Liver (tissue), 8 donors: ENCODE measurements at regions not wholly inside any gene's neighbourhood (a gene's known extent, or its start where the extent isn't known, plus 50 kb on each side); places are given as distances from the start of the nearest gene placed in this dataset.

Experiments
- DNase-seq: peaks from one replicate; pipeline ENCODE4 v3.0.0-alpha.2; 2017; ENCODE audit warnings: low spot score
- H3K27ac ChIP-seq, 2 donors: one replicate each; pipeline ENCODE4 v1.7.0; 2013; ENCODE audit warnings: inconsistent platforms in 2 of 2, low read length in 2 of 2, control low read depth in 1 of 2, low read depth in 1 of 2, mild to moderate bottlenecking in 1 of 2
- H3K27me3 ChIP-seq, 4 donors: one replicate each; pipeline versions ENCODE4 v1.6.1 to v1.7.0; 2013; ENCODE audit warnings: low read length in 3 of 4, inconsistent platforms in 1 of 4, mild to moderate bottlenecking in 1 of 4, moderate library complexity in 1 of 4; ENCODE audit not compliant: control insufficient read depth in 4 of 4, insufficient read depth in 4 of 4
- H3K36me3 ChIP-seq, 4 donors: one replicate each; pipeline versions ENCODE4 v1.6.1 to v1.7.0; 2013; ENCODE audit warnings: low read length in 3 of 4, mild to moderate bottlenecking in 3 of 4, low read depth in 1 of 4, moderate library complexity in 1 of 4; ENCODE audit not compliant: control insufficient read depth in 4 of 4, insufficient read depth in 3 of 4
- H3K4me1 ChIP-seq, 4 donors: one replicate each; pipeline versions ENCODE4 v1.6.1 to v1.7.0; 2013; ENCODE audit warnings: low read length in 3 of 4, mild to moderate bottlenecking in 3 of 4, moderate library complexity in 1 of 4; ENCODE audit not compliant: control insufficient read depth in 4 of 4, insufficient read depth in 4 of 4
- H3K4me3 ChIP-seq, 3 donors: one replicate each; pipeline versions ENCODE4 v1.6.1 to v1.7.0; 2013; ENCODE audit warnings: low read length in 3 of 3, control low read depth in 1 of 3, low read depth in 1 of 3, mild to moderate bottlenecking in 1 of 3
- H3K9ac ChIP-seq, 2 donors: one replicate each; pipeline ENCODE4 v1.7.0; 2013; ENCODE audit warnings: low read length in 2 of 2, mild to moderate bottlenecking in 2 of 2, moderate library complexity in 2 of 2, control low read depth in 1 of 2, low read depth in 1 of 2
- H3K9me3 ChIP-seq, 4 donors: one replicate each; pipeline versions ENCODE4 v1.6.1 to v1.7.0; 2013; ENCODE audit warnings: low read length in 3 of 4; ENCODE audit not compliant: control insufficient read depth in 4 of 4
- FOXA2 ChIP-seq: IDR thresholded peaks from 2 replicates; pipeline ENCODE4 v1.6.1; 2016; ENCODE audit warnings: antibody characterized with exemption
- NR2F2 ChIP-seq: IDR thresholded peaks from 2 replicates; pipeline ENCODE4 v1.6.1; 2016; ENCODE audit warnings: antibody characterized with exemption
- SP1 ChIP-seq: IDR thresholded peaks from 2 replicates; pipeline ENCODE4 v1.6.1; 2018; ENCODE audit warnings: antibody characterized with exemption, mild to moderate bottlenecking
- WGBS: extraction: QIAGEN DNeasy Blood & Tissue Kit; methylation state at CpG from one replicate; pipeline ENCODE4 v1.1.7; 2013; 5-methylcytosine and 5-hydroxymethylcytosine counted together
- TF ChIP-seq, protein P1 (sequence below): IDR thresholded peaks from 2 replicates; pipeline ENCODE4 v1.6.1; 2016; ENCODE audit warnings: antibody characterized with exemption, mild to moderate bottlenecking
- TF ChIP-seq, protein P2 (sequence below): fragments of 150-350 bp; IDR thresholded peaks from 2 replicates; pipeline ENCODE4 v1.5.1; 2017; ENCODE audit warnings: improper control_type of control experiment, low read depth, low read length; ENCODE audit not compliant: missing input control
- TF ChIP-seq, protein P3 (sequence below): IDR thresholded peaks from 2 replicates; pipeline ENCODE4 v1.6.1; 2016; ENCODE audit warnings: antibody characterized with exemption
- donor health status: healthy.
- donor health status: healthy.
- donor health status: healthy.
- donor health status: healthy.
- donor health status: healthy.

GRCh38 chr13:40460116-40460515 is 206.3 kb downstream of the FOXO1 start:
- WGBS = 97% methylated on average over 3 of the region's 3 CpGs

DNA sequence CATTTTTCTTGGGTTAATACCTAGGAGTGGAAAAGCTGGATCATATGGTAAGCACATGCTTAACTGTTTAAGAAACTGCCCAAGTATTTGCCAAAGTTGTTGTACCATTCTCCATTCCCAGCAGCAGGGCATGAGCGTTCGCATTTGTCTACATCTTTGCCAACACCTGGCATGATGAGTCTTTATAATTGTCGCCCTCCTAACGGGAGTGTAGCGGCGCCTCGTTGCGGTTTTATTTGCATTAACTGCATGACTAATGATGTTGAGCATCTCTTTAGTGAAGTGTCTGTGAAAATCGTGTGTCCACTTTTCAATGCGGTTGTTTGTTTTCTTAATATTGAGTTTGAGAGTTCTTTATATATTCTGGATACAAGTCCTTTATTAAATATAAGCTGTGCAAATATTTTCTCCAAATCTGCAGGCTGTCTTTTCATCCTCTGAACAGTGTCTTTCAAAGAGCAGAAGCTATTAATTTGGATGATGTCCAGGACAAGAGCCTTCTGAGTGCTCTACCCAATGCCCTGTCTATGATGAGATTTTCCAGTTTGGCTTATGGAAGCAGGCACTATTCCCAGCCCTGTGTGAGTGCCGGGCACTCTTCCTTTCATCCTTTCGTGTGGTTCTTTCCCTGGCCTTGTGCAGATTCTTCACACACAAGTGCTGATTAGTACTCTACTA is 202.0 kb downstream of the FOXO1 start:
- H3K27me3 ChIP-seq = no peaks in the 10 kb centered on the region
- no peaks in the 10 kb centered on the region for H3K4me1 ChIP-seq
- DNase-seq = no peak
- H3K9me3 ChIP-seq = no peaks in the 10 kb centered on the region
- 93% methylated on average over 12 of the region's 12 CpGs for WGBS
- H3K4me3 ChIP-seq = no peak overlapping the region
- no peak for TF ChIP-seq FOXA2
- TF ChIP-seq, protein P1, sequence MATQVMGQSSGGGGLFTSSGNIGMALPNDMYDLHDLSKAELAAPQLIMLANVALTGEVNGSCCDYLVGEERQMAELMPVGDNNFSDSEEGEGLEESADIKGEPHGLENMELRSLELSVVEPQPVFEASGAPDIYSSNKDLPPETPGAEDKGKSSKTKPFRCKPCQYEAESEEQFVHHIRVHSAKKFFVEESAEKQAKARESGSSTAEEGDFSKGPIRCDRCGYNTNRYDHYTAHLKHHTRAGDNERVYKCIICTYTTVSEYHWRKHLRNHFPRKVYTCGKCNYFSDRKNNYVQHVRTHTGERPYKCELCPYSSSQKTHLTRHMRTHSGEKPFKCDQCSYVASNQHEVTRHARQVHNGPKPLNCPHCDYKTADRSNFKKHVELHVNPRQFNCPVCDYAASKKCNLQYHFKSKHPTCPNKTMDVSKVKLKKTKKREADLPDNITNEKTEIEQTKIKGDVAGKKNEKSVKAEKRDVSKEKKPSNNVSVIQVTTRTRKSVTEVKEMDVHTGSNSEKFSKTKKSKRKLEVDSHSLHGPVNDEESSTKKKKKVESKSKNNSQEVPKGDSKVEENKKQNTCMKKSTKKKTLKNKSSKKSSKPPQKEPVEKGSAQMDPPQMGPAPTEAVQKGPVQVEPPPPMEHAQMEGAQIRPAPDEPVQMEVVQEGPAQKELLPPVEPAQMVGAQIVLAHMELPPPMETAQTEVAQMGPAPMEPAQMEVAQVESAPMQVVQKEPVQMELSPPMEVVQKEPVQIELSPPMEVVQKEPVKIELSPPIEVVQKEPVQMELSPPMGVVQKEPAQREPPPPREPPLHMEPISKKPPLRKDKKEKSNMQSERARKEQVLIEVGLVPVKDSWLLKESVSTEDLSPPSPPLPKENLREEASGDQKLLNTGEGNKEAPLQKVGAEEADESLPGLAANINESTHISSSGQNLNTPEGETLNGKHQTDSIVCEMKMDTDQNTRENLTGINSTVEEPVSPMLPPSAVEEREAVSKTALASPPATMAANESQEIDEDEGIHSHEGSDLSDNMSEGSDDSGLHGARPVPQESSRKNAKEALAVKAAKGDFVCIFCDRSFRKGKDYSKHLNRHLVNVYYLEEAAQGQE = no peak
- no peak for TF ChIP-seq SP1
- no peaks in the 10 kb centered on the region for H3K36me3 ChIP-seq
- no peak overlapping the region for H3K27ac ChIP-seq
- H3K9ac ChIP-seq = no peak overlapping the region

More at GRCh38 chr13:40460116-40460515, 206.3 kb downstream of the FOXO1 start:
- Histone ChIP-seq H3K9me3 (no peaks in the 10 kb centered on the region), H3K4me1 (no peaks in the 10 kb centered on the region), H3K4me3 (no peak overlapping the region), H3K27ac (no peak overlapping the region), H3K9ac (no peak overlapping the region), H3K36me3 (no peaks in the 10 kb centered on the region), H3K27me3 (no peaks in the 10 kb centered on the region)
- TF ChIP-seq, protein P2, sequence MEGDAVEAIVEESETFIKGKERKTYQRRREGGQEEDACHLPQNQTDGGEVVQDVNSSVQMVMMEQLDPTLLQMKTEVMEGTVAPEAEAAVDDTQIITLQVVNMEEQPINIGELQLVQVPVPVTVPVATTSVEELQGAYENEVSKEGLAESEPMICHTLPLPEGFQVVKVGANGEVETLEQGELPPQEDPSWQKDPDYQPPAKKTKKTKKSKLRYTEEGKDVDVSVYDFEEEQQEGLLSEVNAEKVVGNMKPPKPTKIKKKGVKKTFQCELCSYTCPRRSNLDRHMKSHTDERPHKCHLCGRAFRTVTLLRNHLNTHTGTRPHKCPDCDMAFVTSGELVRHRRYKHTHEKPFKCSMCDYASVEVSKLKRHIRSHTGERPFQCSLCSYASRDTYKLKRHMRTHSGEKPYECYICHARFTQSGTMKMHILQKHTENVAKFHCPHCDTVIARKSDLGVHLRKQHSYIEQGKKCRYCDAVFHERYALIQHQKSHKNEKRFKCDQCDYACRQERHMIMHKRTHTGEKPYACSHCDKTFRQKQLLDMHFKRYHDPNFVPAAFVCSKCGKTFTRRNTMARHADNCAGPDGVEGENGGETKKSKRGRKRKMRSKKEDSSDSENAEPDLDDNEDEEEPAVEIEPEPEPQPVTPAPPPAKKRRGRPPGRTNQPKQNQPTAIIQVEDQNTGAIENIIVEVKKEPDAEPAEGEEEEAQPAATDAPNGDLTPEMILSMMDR = no peak
- TF ChIP-seq, protein P3, sequence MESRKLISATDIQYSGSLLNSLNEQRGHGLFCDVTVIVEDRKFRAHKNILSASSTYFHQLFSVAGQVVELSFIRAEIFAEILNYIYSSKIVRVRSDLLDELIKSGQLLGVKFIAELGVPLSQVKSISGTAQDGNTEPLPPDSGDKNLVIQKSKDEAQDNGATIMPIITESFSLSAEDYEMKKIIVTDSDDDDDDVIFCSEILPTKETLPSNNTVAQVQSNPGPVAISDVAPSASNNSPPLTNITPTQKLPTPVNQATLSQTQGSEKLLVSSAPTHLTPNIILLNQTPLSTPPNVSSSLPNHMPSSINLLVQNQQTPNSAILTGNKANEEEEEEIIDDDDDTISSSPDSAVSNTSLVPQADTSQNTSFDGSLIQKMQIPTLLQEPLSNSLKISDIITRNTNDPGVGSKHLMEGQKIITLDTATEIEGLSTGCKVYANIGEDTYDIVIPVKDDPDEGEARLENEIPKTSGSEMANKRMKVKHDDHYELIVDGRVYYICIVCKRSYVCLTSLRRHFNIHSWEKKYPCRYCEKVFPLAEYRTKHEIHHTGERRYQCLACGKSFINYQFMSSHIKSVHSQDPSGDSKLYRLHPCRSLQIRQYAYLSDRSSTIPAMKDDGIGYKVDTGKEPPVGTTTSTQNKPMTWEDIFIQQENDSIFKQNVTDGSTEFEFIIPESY = no peak
- TF ChIP-seq, protein P1 = no peak
- TF ChIP-seq NR2F2 = no peak
- no peak for DNase-seq
